Keratinocyte (primary cell): ENCODE measurements at regions not wholly inside any gene's neighbourhood (a gene's known extent, or its start where the extent isn't known, plus 50 kb on each side); places are given as distances from the start of the nearest gene placed in this dataset.

Experiments used
- DNase-seq: peaks from one replicate; pipeline ENCODE4 v3.0.0-alpha.2; 2011; ENCODE audit warnings: low read depth, missing footprints, low spot score
- FAIRE-seq: peaks from 2 replicates; lab custom pipeline; 2011; peaks lifted over from hg19 to GRCh38; lab: Jason Lieb, UNC
- H2AFZ ChIP-seq: 2 replicates; pipeline ENCODE4 v1.6.0; 2012; ENCODE audit warnings: low read length, control low read depth, inconsistent platforms; ENCODE audit not compliant: control insufficient read depth
- H3K27ac ChIP-seq: 2 replicates; pipeline ENCODE4 v1.5.1; 2011; ENCODE audit warnings: low read length; ENCODE audit not compliant: control insufficient read depth, insufficient read depth
- H3K27me3 ChIP-seq: 3 replicates; pipeline ENCODE4 v1.6.0; 2011; ENCODE audit warnings: low read length; ENCODE audit not compliant: control insufficient read depth, insufficient read depth; ENCODE audit errors: extremely low read depth
- H3K36me3 ChIP-seq, 2 experiments: 2 replicates in 1 of 2; 3 replicates in 1 of 2; pipeline ENCODE4 v1.5.1; 2011; ENCODE audit warnings: low read length in 2 of 2, mild to moderate bottlenecking in 1 of 2; ENCODE audit not compliant: control insufficient read depth in 2 of 2, insufficient read depth in 2 of 2; ENCODE audit errors: extremely low read depth in 1 of 2
- H3K4me1 ChIP-seq: 3 replicates; pipeline ENCODE4 v1.5.1; 2011; ENCODE audit warnings: low read length; ENCODE audit not compliant: control insufficient read depth, insufficient read depth; ENCODE audit errors: extremely low read depth
- H3K4me2 ChIP-seq: 3 replicates; pipeline ENCODE4 v1.6.0; 2011; ENCODE audit warnings: low read depth, low read length; ENCODE audit not compliant: control insufficient read depth, insufficient read depth; ENCODE audit errors: extremely low read depth
- H3K4me3 ChIP-seq, 3 experiments: fragments of 200-600 bp in 1 of 3; sonication (generic) in 1 of 3; 2 replicates in 2 of 3; 3 replicates in 1 of 3; pipeline ENCODE4 v1.5.1; 2011 to 2016; ENCODE audit warnings: low read length in 3 of 3, mild to moderate bottlenecking in 3 of 3, control low read depth in 2 of 3, inconsistent platforms in 1 of 3, low read depth in 1 of 3, mixed read lengths in 1 of 3, mixed run types in 1 of 3, moderate library complexity in 1 of 3; ENCODE audit not compliant: control insufficient read depth in 2 of 3, insufficient read depth in 2 of 3; ENCODE audit errors: extremely low read depth in 1 of 3
- H3K79me2 ChIP-seq: 2 replicates; pipeline ENCODE4 v1.6.0; 2012; ENCODE audit warnings: low read length; ENCODE audit not compliant: control insufficient read depth, insufficient read depth
- H3K9ac ChIP-seq: 3 replicates; pipeline ENCODE4 v1.6.0; 2011; ENCODE audit warnings: low read length; ENCODE audit not compliant: control insufficient read depth, insufficient read depth; ENCODE audit errors: extremely low read depth
- H3K9me1 ChIP-seq: 3 replicates; pipeline ENCODE4 v1.6.0; 2011; ENCODE audit warnings: low read length; ENCODE audit not compliant: control insufficient read depth, insufficient read depth; ENCODE audit errors: extremely low read depth
- H3K9me3 ChIP-seq: 2 replicates; pipeline ENCODE4 v1.5.1; 2012; ENCODE audit warnings: low read depth, low read length; ENCODE audit not compliant: control insufficient read depth
- H4K20me1 ChIP-seq: 3 replicates; pipeline ENCODE4 v1.6.0; 2011; ENCODE audit warnings: low read length; ENCODE audit not compliant: control insufficient read depth, insufficient read depth; ENCODE audit errors: extremely low read depth
- EZH2 ChIP-seq: IDR thresholded peaks from one replicate; pipeline ENCODE4 v1.6.1; 2012; ENCODE audit warnings: inconsistent platforms, mild to moderate bottlenecking, low read length, moderate library complexity
- dilution Hi-C: fragments of 300-500 bp; cut with MboI; formaldehyde crosslinking; loops from one replicate; pipeline ENCODE4 v1.7.0; 2020; ENCODE audit warnings: low sequenced_read_pairs; ENCODE audit not compliant: extremely low pct_ligation_motif_present
- TF ChIP-seq, protein P1 (sequence below), 3 experiments: IDR thresholded peaks in 1 of 3; conservative IDR thresholded peaks in 1 of 3; optimal IDR thresholded peaks in 1 of 3; 2 replicates in 2 of 3; 3 replicates in 1 of 3; pipeline versions ENCODE3 to v1.5.1; 2011; ENCODE audit warnings: low read length in 3 of 3, mild to moderate bottlenecking in 3 of 3, moderate library complexity in 2 of 3, control low read depth in 1 of 3, inconsistent platforms in 1 of 3; ENCODE audit not compliant: insufficient read depth in 2 of 3; ENCODE audit errors: extremely low read depth in 1 of 3

DNA sequence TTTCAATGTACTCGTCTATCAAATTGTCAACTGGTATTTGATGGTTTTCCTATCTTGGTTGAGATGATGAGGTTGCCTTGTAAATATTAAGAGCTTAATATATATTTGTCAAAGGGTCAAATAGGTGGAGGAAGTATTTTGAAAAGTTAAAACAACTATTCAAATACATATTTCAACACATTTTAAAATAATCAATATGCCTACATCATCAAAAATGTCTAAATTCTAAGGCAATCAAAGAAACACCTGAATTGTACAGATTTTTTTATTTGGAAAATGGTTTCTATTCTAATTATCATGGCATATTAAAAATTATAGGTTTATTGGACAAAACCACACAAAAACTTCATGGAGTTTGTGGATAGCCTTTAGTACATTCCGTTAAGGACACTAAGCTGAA lies 461.4 kb upstream of the ONECUT1 start:
- H3K27me3 ChIP-seq = no peaks in the 10 kb centered on the region
- dilution Hi-C loops = no loop called here

DNA sequence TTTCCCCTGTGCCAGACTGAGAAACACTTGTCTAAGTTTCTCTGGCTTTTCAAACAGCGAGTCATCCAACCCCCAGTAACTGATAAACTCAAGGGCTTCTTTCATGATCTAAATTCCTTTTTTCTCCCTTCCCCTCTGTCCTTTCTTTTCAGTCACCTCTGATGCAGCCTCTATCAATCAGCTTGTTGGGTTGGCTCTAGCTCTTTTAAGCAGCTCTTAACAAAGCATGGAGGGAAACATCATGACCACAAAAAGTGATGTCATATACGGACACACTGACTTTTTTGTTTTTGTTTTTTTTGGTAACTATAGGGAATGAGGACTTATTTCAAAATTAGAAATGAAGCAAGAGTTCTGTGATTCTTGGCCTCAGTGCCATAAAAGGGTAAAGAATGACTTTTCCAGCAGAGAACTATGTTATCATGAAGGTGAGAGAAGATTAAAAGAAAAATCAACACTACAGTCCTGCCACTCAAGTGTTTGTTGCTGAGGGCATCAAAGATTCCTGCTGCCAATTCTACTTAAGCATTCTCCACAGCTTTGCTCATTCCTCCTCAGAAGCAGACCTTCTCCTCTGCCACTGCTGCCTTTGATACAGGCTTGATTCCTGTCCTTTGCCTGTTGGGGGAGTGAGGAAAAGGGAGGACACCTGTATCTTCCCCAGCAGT lies 457.0 kb upstream of the ONECUT1 start:
- Histone ChIP-seq H2AFZ (no peak overlapping the region), H3K4me1 (no peaks in the 10 kb centered on the region), H3K9ac (no peak overlapping the region), H4K20me1 (no peaks in the 10 kb centered on the region), H3K79me2 (no peaks in the 10 kb centered on the region), H3K4me3 (no peak overlapping the region), H3K27ac (no peak overlapping the region), H3K36me3 (no peaks in the 10 kb centered on the region), H3K9me3 (no peaks in the 10 kb centered on the region), H3K27me3 (no peaks in the 10 kb centered on the region), H3K9me1 (no peaks in the 10 kb centered on the region), H3K4me2 (no peak overlapping the region)
- no peak for FAIRE-seq
- TF ChIP-seq, protein P1, sequence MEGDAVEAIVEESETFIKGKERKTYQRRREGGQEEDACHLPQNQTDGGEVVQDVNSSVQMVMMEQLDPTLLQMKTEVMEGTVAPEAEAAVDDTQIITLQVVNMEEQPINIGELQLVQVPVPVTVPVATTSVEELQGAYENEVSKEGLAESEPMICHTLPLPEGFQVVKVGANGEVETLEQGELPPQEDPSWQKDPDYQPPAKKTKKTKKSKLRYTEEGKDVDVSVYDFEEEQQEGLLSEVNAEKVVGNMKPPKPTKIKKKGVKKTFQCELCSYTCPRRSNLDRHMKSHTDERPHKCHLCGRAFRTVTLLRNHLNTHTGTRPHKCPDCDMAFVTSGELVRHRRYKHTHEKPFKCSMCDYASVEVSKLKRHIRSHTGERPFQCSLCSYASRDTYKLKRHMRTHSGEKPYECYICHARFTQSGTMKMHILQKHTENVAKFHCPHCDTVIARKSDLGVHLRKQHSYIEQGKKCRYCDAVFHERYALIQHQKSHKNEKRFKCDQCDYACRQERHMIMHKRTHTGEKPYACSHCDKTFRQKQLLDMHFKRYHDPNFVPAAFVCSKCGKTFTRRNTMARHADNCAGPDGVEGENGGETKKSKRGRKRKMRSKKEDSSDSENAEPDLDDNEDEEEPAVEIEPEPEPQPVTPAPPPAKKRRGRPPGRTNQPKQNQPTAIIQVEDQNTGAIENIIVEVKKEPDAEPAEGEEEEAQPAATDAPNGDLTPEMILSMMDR (optimal IDR thresholded peaks at IDR 0.05 in 1 of 3, IDR thresholded peaks at IDR 0.05 in 1 of 3, conservative IDR thresholded peaks at IDR 0.05 in 1 of 3; ENCODE audit: extremely low read depth in 1 of 3, insufficient read depth in 2 of 3, low read length in 3 of 3) = no peak
- TF ChIP-seq EZH2 = no peak
- no peak for DNase-seq
- dilution Hi-C loops = no loop called here

More for the DNA sequence above, 461.4 kb upstream of the ONECUT1 start:
- Histone ChIP-seq H3K9me3 (no peaks in the 10 kb centered on the region), H2AFZ (no peak overlapping the region), H3K4me3 (no peak overlapping the region), H3K4me2 (no peak overlapping the region), H4K20me1 (no peaks in the 10 kb centered on the region), H3K79me2 (no peaks in the 10 kb centered on the region), H3K27ac (no peak overlapping the region), H3K36me3 (no peaks in the 10 kb centered on the region), H3K4me1 (no peaks in the 10 kb centered on the region), H3K9ac (no peak overlapping the region), H3K9me1 (no peaks in the 10 kb centered on the region)
- no peak for FAIRE-seq
- DNase-seq = no peak
- TF ChIP-seq EZH2 = no peak
- TF ChIP-seq, protein P1 (optimal IDR thresholded peaks at IDR 0.05 in 1 of 3, IDR thresholded peaks at IDR 0.05 in 1 of 3, conservative IDR thresholded peaks at IDR 0.05 in 1 of 3; ENCODE audit: extremely low read depth in 1 of 3, insufficient read depth in 2 of 3, low read length in 3 of 3) = no peak
